Parathyroid adenoma (tissue), 2 donors: ENCODE measurements at regions not wholly inside any gene's neighbourhood (a gene's known extent, or its start where the extent isn't known, plus 50 kb on each side); places are given as distances from the start of the nearest gene placed in this dataset.

Source experiments
- H2AFZ ChIP-seq: fragments of 300-600 bp; sonication (generic); one replicate; pipeline ENCODE4 v1.7.0; 2017; ENCODE audit warnings: antibody characterized with exemption, mild to moderate bottlenecking
- H3K27ac ChIP-seq: fragments of 300-600 bp; sonication (generic); one replicate; pipeline ENCODE4 v1.7.0; 2017
- H3K27me3 ChIP-seq: fragments of 300-600 bp; sonication (generic); one replicate; pipeline ENCODE4 v1.7.0; 2017; ENCODE audit warnings: low read length; ENCODE audit not compliant: control insufficient read depth, insufficient read depth
- H3K36me3 ChIP-seq: fragments of 300-600 bp; sonication (generic); one replicate; pipeline ENCODE4 v1.7.0; 2017; ENCODE audit warnings: low read length; ENCODE audit not compliant: control insufficient read depth, insufficient read depth
- H3K4me1 ChIP-seq: fragments of 300-600 bp; sonication (generic); one replicate; pipeline ENCODE4 v1.7.0; 2017; ENCODE audit warnings: control low read depth
- H3K4me2 ChIP-seq: fragments of 300-600 bp; sonication (generic); one replicate; pipeline ENCODE4 v1.7.0; 2017; ENCODE audit warnings: low read length
- H3K4me3 ChIP-seq: fragments of 300-600 bp; sonication (generic); one replicate; pipeline ENCODE4 v1.7.0; 2017; ENCODE audit warnings: low read depth, low read length
- H3K79me2 ChIP-seq: fragments of 300-600 bp; sonication (generic); one replicate; pipeline ENCODE4 v1.7.0; 2017; ENCODE audit warnings: control low read depth
- H3K9ac ChIP-seq: fragments of 300-600 bp; sonication (generic); one replicate; pipeline ENCODE4 v1.7.0; 2017; ENCODE audit warnings: mild to moderate bottlenecking
- H3K9me3 ChIP-seq: fragments of 300-600 bp; sonication (generic); one replicate; pipeline ENCODE4 v1.7.0; 2017; ENCODE audit warnings: low read length; ENCODE audit not compliant: control insufficient read depth
- CTCF ChIP-seq: fragments of 300-600 bp; sonication (generic); IDR thresholded peaks from one replicate; pipeline ENCODE4 v1.7.0; 2017; ENCODE audit warnings: antibody characterized with exemption, mild to moderate bottlenecking
- donor health status: primary hyperparathyroidism.

DNA sequence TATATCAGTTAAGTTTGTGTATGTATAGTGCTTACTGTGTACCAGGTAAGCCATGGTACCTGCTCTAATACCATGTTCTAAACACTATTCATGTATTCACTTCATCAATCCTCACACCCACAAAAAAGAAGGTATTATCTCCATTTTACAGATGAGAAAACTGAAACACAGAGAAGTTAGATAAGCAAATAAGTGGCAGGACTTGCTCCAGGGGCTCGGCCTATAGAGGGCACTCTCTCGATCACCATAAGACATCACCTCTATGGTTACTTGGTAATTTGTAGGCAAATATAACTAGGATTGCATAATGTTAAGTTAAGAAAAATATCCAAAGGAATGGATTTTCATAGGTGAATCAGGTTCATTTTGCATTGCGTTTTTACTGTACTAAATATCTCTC is 118.1 kb upstream of the FN1 start:
- H3K27ac ChIP-seq = no peak overlapping the region
- H3K79me2 ChIP-seq = no peaks in the 10 kb centered on the region
- no peaks in the 10 kb centered on the region for H3K36me3 ChIP-seq
- no peak overlapping the region for H2AFZ ChIP-seq
- H3K4me2 ChIP-seq = no peak overlapping the region
- H3K4me3 ChIP-seq = no peak overlapping the region
- H3K27me3 ChIP-seq = no peaks in the 10 kb centered on the region
- no peaks in the 10 kb centered on the region for H3K4me1 ChIP-seq
- no peak for TF ChIP-seq CTCF
- no peaks in the 10 kb centered on the region for H3K9me3 ChIP-seq
- no peak overlapping the region for H3K9ac ChIP-seq

DNA sequence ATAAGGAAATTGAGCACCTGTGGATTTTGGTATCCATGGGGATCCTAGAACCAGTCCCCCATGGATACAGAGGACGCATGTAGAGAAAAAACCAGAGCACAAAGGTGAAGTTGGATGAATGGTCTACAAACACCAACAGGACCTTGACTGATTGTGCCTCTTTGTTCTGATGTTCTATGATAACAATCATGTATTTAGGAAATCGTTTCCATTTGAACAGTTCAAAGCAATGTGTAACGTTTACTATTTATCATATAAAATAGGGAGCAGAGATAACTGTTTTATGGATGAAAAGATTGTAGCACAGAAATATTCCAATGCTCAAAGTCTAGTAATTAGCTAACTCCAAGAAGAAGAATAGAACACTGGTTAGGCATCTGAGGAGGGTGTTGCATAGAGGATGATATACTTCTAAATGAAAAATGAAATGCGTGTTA is 116.3 kb upstream of the FN1 start:
- Histone ChIP-seq H3K27ac (no peak overlapping the region), H3K9me3 (no peaks in the 10 kb centered on the region), H3K36me3 (no peaks in the 10 kb centered on the region), H3K4me1 (no peaks in the 10 kb centered on the region), H3K4me3 (no peak overlapping the region), H3K4me2 (no peak overlapping the region), H3K9ac (no peak overlapping the region), H3K79me2 (no peaks in the 10 kb centered on the region), H2AFZ (no peak overlapping the region), H3K27me3 (no peaks in the 10 kb centered on the region)
- no peak for TF ChIP-seq CTCF

DNA sequence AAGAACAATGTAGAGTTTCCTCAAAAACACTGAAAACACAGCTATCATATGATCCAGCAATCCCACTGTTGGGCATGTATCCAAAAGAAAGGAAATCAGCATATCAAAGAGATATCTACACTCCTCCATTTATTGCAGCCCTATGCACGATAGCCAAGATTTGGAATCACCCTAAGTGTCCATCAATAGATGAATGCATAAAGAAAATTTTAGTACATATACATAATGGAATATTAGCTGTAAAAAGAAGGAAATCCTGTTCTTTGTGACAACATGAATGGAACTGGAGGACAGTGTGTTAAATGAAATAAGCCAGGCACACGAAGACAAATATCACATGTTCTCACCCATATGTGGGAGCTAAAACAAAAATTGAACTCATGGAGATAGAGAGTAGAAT is 114.5 kb upstream of the FN1 start:
- no peaks in the 10 kb centered on the region for H3K79me2 ChIP-seq
- H3K27ac ChIP-seq = no peak overlapping the region
- H3K4me2 ChIP-seq = no peak overlapping the region
- H3K4me1 ChIP-seq = no peaks in the 10 kb centered on the region
- no peak overlapping the region for H3K9ac ChIP-seq
- no peak overlapping the region for H2AFZ ChIP-seq
- H3K36me3 ChIP-seq = no peaks in the 10 kb centered on the region
- no peak for TF ChIP-seq CTCF
- H3K27me3 ChIP-seq = no peaks in the 10 kb centered on the region
- no peak overlapping the region for H3K4me3 ChIP-seq
- no peaks in the 10 kb centered on the region for H3K9me3 ChIP-seq

DNA sequence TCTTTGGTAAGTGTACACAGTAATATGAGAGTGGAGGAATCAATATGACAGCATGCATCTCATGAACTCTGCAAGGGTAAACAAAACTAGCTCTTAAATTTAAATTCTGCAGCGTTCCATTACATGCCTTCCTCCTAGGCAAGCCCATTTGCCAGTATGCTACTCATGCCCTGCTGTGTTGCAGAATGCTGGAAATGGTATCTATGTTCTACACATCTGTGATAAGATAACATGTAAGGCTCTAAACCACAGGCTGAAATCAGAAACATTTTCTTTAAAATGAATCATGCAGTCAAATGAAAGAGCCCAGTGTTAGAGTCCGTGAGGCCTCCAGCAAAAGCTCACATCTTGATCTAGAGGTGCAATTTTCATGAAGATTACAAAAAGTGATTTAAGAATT is 112.8 kb upstream of the FN1 start:
- H3K4me2 ChIP-seq = no peak overlapping the region
- H3K36me3 ChIP-seq = no peaks in the 10 kb centered on the region
- no peak overlapping the region for H3K27ac ChIP-seq
- no peak overlapping the region for H3K9ac ChIP-seq
- H3K79me2 ChIP-seq = no peaks in the 10 kb centered on the region
- H3K4me3 ChIP-seq = no peak overlapping the region
- no peak for TF ChIP-seq CTCF
- H3K4me1 ChIP-seq = no peaks in the 10 kb centered on the region
- H3K27me3 ChIP-seq = no peaks in the 10 kb centered on the region
- H3K9me3 ChIP-seq = no peaks in the 10 kb centered on the region
- no peak overlapping the region for H2AFZ ChIP-seq

GRCh38 chr2:215542690-215543089 is 106.8 kb upstream of the FN1 start:
- H3K4me1 ChIP-seq = no peaks in the 10 kb centered on the region
- H3K9ac ChIP-seq = no peak overlapping the region
- no peaks in the 10 kb centered on the region for H3K27me3 ChIP-seq
- H2AFZ ChIP-seq = no peak overlapping the region
- H3K9me3 ChIP-seq = no peaks in the 10 kb centered on the region
- TF ChIP-seq CTCF = no peak
- no peak overlapping the region for H3K4me2 ChIP-seq
- H3K27ac ChIP-seq = no peak overlapping the region
- no peaks in the 10 kb centered on the region for H3K79me2 ChIP-seq
- H3K4me3 ChIP-seq = no peak overlapping the region
- no peaks in the 10 kb centered on the region for H3K36me3 ChIP-seq
